OCI-LY7 (cell line): ENCODE measurements at regions not wholly inside any gene's neighbourhood (a gene's known extent, or its start where the extent isn't known, plus 50 kb on each side); places are given as distances from the start of the nearest gene placed in this dataset.

Source experiments
- CTCF ChIP-seq: fragments of 200-600 bp; sonication (generic); conservative IDR thresholded peaks from 2 replicates; pipeline ENCODE4 v1.5.1; 2014; ENCODE audit warnings: mild to moderate bottlenecking, antibody characterized with exemption, low read length, moderate library complexity, mixed read lengths
- EZH2phosphoT487 ChIP-seq: fragments of 200-600 bp; sonication (generic); IDR thresholded peaks from 2 replicates; pipeline ENCODE4 v1.6.1; 2018; ENCODE audit warnings: low read depth, borderline replicate concordance, mild to moderate bottlenecking, mixed run types, antibody characterized with exemption, low read length, moderate library complexity, mixed read lengths

- TF ChIP-seq CTCF (no peak), EZH2phosphoT487 (no peak)
These were observed 58.6 kb upstream of the TSC22D2 start for GRCh38 chr3:150349314-150350097.
